ENCODE measurements at regions not wholly inside any gene's neighbourhood (a gene's known extent, or its start where the extent isn't known, plus 50 kb on each side); places are given as distances from the start of the nearest gene placed in this dataset.

DNA sequence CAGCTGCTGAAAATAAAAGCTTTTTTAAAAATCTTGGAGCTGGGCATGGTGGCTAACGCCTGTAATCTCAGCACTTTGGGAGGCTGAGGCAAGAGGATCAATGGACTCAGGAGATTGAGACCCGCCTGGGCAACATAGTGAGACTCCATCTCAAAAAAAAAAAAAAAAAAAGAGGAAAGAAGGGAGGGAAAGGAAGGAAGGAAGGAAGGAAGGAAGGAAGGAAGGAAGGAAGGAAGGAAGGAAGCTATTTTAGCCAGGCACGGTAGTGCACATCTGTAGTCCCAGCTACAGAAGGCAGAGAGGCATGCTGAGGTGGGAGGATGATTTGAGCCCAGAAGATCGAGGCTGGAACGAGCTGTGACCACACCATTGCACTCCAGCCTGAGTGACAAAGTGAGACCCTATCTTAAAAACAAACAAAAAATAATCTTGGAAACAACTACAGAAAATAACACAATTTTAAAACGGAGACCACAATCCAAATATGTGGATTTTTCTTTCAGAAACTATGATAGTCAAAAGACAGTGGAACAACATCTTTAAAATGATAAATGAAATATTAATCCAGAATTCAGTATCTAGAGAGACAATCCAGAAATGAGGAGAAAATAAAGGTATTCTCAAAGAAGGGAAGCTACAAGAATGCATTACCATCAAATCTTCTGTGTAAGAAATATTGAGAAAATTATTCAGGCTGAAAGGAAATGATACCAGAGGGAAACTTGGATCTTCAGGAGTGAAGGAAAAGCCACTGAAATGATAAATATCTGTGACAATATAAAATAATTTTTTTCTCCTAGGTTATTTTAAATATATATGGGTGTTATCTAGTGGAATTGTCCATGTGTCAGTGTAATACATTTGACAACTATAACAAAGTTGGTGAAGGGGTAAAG lies 182.0 kb downstream of the GPX5 start:
- DNase-seq (ENCODE audit: low read depth in 2 of 2) = no peak

DNA sequence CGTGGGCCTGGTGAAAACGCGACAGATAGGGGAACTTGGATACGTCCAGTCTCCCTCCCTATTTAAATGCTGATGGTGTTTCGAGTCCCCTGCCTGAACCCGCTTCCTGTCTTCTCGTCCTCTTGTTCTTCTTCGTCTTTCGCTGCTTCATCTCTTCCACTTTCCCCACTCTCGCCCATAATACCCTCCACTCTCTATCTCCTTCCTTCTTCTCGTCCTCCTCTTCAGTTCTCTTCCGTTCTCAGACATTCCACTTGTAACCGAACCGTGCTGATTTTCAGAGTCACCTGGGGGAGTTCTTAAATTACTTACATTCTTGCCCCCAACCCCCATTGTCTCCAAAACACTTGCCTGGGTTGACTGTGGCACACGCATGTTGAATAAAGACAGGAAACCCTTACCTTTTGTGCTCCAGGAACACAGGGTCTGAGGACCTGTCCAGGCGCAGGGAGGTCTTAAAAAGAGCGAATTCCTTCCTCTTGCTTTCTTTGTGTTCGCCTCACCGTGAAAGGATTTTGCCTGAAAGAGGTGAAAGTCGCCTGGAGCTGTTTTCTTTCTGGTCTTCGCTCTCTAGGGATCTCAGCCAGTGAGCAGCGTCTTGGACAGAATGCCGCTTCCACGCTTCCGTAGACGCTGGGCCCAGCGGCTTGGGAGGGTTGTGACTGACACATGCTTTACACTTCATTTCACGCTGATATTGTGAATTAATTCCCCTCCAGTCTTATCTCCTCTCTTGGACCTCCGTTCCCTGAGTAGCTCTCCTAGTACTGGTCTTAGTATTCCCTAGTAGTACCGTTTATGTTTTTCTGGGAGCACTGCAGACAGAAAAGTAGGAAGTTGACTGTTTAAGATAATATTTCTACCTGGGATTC lies 184.0 kb downstream of the GPX5 start:
- DNase-seq (ENCODE audit: low read depth in 2 of 2) = no peak

DNA sequence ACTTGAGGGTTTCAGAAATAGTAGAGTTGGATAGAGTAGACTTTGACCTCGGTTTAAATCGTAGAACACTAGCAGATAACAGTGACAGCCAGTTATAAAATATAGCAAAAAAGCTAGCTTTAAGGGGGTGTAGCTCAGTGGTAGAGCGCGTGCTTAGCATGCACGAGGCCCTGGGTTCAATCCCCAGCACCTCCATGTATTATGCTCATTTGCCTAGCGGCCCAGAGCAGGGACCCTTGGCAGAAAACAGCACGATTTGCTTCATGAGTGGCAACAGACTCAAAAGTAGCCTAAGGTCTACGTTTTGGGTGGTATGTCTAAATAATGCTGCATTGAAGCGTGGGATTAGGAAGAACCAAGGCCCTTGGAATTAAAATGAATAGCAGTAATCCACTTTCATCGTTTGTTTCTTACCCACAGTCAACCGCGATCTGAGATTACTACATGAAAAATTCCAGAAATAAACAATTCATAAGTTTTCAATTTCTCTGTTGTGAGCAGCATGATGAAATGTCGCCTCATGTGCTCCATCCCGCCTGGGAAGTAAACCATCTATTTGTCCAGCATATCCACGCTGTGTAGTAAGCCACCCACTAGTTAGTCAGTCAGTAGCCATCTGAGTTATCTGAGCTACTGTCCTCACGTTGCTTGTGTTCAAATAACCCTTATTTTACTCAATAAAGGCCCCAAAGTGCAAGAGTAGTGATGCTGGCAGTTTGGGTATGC lies 184.9 kb downstream of the GPX5 start:
- DNase-seq (ENCODE audit: low read depth in 2 of 2) = no peak

DNA sequence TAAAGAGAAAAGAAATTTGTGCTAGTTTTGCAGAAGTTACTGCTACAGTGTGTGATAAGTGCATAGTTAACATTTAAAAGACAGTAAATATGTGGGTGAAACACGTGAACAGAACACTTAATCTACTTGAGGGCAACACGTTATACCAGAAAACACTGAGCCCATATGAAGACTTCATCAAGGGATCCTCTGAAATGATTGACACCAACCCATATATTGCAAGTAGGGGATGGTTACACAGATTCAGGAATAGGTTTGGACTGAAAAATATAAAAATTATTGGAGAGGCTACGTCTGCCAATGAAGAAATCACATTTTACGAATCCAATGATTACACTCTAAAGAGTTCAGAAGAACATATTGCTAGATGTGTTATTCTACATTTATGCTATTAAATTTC lies 185.6 kb downstream of the GPX5 start:
- DNase-seq (ENCODE audit: low read depth in 2 of 2) = no peak

DNA sequence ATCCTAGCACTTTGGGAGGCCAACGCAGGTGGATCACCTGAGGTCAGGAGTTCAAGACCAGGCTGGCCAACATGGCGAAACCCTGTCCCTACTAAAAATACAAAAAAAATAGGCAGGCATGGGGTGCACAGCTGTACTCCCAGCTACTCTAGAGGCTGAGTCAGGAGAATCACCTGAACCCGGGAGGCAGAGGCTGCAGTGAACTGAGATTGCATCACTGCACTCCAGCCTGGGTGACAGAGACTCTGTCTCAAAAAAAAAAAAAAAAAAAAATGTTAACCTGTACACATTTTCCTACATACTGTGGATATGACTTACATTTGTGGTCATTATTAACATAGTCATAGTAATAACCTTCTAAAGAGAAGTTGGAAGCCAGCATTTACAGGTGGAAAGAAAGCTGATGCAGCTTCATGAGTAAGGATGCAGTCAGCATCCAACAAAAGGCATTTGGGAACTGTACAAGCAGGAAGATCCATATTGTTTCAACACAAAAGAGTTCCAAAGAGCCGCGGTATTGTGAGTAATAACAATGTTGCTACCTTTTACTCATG lies 186.2 kb downstream of the GPX5 start:
- no peak for DNase-seq (ENCODE audit: low read depth in 2 of 2)

DNA sequence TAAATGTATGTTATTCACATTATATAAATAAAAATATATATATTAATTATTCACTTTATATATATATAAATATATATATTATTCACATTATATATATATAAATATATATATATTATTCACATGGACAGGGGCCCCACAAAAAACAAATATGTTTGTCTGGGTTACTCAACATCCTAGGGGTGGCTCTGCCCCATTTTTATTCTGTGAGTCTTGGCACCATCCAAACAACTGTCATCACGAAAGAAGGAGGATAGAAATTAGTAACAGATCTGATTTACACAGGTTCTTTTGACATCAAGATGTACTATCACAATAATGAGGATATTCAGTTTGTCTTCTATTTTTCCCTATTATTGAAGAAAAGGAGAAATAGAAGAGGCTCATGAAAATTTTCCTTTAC lies 187.3 kb downstream of the GPX5 start:
- DNase-seq (ENCODE audit: low read depth in 2 of 2) = no peak

DNA sequence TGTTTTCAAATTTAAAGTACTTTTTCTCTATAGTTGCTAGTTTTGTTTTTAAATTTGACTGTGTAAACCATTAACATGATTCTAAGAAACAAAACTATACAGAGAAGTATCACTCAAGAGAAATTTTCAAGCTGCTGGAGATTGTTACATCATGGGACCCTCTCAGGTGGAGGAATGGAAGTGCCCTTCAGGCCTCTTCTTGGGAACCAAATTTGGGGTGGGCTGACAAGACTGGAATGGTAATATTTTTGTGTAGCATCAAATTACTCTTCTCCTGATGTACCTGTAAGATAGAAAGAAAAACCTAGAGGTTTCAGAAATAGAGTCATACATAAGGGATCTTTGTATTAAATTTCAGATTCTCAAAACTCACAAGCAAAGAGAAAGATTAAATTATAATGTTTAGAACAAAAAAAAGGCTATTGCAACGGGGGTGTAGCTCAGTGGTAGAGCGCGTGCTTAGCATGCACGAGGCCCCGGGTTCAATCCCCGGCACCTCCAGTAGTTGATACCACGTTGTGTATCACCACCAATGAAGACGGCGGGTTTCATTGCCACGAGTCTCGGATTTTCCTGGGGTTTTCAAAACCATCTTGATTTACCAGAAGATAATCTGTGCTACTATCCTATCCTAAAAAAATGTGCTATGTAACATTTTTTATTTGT lies 193.7 kb downstream of the GPX5 start:
- DNase-seq (ENCODE audit: low read depth in 2 of 2) = no peak

DNA sequence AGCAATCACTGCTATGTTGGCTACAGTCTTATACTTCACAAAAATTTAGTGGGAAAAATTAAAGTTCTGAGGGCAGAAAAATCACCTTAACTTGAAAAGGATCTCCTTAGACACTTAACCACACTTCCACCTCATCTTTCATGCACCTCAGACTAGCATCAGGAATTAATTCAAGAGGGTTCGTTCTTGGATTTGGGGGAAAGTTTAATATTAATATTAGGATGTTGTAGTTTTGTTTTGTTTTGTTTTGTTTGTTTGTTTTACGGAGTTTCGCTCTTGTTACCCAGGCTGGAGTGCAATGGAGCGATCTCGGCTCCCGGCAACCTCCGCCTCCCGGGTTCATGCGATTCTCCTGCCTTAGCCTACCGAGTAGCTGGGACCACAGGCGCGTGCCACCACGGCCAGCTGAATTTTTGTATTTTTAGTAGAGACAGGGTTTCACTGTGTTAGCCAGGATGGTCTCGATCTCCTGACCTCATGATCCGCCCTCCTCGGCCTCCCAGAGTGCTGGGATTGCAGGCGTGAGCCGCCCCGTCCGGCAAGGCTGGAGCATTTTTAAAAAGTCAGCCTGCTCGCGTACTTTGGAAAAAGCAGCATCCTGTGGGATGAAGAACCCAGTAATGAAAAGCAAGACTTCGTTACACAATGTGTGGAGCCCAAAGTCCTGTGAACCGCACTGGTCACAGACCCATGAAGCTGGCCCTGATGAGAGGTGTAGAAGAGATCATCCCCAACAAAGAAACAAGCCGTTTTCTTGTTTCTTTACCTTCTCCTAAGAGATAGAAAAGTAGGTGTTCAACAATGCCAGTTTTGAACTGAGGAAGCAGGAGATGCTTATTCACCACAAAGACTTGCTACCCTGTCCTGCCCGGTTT lies 194.9 kb downstream of the GPX5 start:
- DNase-seq (ENCODE audit: low read depth in 2 of 2) = no peak

DNA sequence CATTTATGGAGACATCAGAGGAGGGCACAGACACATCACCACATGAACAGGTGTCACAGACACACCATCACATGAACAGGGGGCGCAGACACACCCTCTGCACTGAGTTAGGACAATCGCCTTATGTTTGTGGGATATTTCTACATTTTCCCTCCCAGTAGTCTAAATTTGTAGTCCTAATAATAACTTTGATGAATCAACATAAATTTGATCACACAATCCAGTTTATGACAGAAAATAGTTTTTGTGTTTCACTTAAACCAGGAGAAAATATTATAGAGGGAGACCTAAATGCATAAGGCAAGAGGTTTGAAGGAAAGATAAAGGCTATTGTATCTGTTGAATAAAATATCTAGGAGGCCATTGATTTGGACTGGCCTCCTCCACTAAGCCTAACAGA lies 195.7 kb downstream of the GPX5 start:
- DNase-seq (ENCODE audit: low read depth in 2 of 2) = no peak

DNA sequence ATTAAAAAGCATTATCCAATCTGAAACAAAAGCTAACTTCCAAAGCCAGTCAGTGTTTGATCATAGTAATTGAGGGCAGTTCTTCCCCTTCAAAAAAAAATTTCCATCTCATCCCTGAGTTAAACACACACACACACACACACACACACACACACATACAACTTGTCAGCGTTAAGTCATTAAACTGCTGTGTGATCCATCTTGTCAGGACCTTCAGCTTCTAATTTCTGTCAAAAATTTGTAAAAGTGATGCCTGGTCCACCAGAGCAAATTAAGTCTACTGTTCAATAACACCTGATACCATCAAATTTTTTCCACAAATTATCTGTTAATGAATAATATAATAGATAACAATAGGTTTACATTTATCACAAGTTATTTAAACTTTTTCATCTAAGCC lies 198.7 kb downstream of the GPX5 start:
- no peak for DNase-seq (ENCODE audit: low read depth in 2 of 2)

DNA sequence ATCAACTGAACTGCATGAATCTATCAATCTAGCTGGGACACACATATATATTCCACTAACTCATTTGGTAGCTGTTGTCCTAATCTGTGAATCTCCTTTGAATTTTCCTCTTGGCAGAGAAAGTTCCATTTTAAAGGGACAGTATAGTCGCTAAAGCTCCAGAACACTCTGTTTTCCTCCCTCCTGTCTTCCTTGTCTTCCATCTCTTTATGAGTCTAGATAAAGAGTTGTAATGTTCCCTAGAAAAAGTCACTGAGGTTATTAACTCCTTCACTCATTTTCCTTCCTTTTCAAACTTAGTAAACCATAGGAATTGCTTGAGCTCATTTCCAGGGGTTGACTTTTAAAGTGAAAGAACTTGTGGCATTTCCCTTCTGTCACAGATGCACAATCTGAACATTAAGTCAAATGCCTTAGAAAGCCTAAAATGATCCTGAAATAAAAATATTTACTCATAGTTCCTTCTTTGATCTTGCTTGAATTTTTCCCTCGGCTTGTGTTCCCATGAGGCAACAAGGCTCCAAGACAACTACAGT lies 198.4 kb downstream of the TRIM27 start:
- no peak for DNase-seq (ENCODE audit: low read depth in 2 of 2)

DNA sequence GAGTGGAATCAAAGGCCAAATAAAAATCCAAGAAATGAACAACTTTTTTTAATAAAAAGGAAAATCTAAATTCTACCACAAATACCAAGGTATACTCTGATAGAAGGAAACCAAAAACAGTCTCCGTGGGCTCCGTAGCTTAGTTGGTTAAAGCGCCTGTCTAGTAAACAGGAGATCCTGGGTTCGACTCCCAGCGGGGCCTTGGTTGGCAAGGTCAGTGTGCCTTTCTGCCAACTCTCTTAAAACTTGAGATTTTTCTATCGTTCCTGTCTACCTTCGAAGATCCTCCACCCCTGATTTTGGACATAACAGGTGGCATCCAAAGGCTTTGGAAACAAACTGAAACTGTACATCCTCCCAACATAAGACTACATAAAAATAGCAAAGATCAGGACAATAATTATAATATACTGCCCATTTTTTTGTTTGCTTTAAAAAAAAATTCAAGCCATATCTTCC lies 197.9 kb downstream of the TRIM27 start:
- DNase-seq (ENCODE audit: low read depth in 2 of 2) = no peak

DNA sequence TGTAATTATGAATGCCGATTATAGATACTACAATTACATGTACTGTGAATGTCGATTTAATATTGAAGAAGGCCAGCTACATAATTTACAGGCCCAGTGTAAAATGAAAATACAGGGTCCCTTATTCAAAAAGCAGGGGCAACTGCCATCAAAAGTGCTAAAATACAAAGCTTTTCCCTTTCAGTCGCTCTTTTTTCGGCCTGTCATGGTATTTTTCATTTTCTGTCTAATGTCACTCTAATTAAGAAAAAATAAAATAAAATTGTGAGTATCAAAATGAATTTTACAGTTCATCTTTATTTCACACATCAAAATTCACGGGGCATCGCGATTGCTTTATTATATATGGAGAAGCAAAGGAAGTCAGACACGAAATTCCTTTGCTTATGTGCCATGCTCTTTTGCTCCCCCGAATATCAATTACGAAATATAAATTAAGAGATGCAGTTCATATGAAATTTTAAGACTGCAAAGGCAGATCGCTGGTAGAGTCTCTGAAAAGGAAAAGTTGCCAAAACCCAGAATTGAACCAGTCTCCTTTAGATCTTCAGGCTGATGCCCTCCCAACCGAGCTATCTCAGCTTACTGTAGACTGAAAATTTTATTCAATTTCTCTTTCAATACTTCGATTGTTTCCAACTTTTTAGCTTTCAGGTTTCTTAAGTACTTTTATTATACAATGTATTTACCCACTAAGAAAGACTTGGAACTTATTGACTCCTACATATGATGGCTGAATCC lies 197.0 kb downstream of the TRIM27 start:
- DNase-seq (ENCODE audit: low read depth in 2 of 2) = no peak

DNA sequence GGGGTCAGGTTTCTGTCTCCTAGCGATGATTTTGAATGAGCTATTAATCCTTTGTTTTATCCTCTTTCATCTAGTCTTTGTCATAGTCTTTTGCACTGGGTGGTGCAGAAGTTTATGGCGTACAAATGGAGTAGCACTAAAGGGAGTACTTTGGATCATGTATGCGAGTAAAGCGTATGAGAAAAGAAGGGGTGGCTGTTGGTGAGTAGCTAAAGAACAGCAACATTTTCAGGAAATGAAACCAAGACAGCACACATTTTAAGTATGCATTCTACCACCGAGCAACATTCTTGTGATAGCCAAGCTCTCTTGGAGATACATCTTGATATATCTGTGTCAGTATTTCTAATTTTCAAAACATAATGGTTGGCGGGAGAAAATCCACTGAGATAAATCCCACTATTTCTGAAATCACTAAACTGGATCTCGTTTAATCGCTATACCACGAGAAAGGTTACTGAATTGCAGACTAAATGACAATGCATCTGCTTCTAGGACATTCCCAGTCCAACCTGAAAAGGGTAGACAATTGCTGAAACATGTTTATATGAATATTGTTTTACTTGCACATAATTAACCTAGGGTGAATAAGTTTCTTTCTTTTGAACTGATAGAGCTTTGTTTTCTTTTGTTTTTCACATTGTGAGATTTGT lies 196.1 kb downstream of the TRIM27 start:
- no peak for DNase-seq (ENCODE audit: low read depth in 2 of 2)

DNA sequence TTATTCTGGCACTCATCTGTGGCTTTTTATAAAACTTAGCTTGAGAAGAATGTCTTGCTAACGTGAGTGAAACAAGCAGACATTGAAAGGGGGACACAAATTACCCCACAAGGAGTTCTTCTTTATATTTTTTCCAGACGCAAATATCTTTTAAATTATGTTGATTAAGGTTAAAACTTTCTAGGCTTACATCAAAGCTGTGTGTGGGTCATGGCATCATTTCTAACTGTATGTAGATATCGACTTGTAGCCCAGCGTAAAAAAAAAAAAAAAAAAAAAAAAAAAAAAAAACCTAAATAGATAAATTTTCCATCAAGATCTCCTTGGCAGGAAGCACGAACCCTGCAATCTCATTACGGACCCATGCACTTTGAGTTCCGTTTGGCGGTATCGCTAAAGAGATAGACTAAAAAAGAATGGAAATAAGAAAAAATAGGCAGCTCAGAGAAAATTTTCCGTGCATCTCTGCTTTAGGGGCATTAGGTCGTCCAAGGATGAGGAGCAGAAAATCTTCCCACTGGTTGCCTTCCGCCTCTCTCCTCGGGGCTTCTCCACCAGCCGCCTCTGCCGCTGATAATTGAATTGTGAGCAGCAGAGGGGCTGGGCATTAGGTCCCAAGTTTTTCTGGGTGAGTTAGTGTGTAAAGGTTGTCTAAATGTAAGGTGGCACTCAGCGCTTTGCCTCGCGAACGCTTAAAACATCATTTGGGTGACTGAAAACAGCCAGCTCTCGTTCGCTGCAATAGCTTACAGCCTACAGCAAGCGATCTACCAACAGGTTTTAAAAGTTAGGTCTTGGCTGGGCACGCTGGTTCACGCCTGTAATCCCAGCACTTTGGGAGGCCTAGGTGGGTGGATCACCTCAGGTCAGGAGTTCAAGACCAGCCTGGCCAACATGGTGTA lies 194.0 kb downstream of the TRIM27 start:
- no peak for DNase-seq (ENCODE audit: low read depth in 2 of 2)

DNA sequence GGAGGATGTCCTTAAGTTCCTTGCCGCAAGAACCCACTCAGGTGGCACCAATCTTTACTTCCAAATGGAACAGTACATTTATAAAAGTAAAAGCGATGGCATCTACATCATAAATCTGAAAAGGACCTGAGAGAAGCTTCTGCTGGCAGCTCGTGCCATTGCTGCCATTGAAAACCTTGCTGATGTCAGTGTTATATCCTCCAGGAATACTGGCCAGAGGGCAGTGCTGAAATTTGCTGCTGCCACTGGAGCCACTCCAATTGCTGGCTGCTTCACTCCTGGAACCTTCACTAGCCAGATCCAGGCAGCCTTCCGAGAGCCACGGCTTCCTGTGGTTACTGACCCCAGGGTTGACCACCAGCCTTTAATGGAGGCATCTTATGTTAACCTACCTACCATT lies 191.7 kb downstream of the TRIM27 start:
- DNase-seq (ENCODE audit: low read depth in 2 of 2) = no peak

DNA sequence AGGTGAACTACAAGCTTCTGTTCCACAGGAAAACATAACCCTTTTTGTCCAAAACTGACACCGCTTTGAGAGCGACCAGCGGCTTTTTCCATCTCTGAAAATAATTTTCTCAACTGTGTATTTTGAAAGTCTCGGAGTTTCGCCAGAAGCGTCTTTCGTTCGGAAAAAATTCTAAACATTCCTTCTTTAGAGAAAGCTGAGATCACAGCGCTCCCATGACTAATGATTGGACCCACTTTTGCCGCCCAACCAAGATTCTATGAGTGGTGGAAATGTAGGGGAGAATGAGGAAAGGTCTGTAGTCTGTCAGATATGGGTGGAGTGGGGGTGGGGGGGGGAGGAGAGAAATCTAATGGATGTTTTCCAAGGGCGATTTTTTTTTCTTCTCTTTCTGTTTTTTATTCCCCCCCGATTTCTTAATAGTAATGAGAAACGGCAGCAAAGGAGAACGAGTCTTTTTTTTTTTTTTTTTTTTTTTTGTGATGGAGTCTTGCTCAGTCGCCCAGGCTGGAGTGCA lies 189.3 kb downstream of the TRIM27 start:
- DNase-seq (ENCODE audit: low read depth in 2 of 2) = no peak

DNA sequence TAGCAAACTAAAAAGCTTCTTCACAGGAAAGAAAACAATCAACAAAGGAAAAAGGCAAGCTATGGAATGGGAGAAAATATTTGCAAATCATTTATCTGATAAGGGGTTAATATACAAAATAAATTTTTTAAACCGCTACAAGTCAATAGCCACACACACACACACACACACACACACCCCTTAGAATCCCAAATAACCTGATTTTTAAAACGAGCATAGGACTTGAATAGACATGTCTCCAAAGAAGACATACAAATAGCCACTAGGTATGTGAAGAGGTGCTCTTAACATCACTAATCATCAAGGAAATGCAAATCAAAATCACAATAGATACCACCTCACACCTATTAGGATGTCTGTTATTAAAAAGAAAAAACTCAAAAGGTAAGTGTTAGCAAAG lies 187.7 kb downstream of the TRIM27 start:
- no peak for DNase-seq (ENCODE audit: low read depth in 2 of 2)
